ENCODE measurements at regions not wholly inside any gene's neighbourhood (a gene's known extent, or its start where the extent isn't known, plus 50 kb on each side); places are given as distances from the start of the nearest gene placed in this dataset.

- Histone ChIP-seq H3K4me3 (ENCODE audit: low read depth, low read length) (no peak overlapping the region), H3K9me3 (ENCODE audit: control insufficient read depth, insufficient read depth, low read length) (peaks cover 46% of the 10 kb centered on the region), H3K27me3 (ENCODE audit: control insufficient read depth, insufficient read depth, low read length) (no peaks in the 10 kb centered on the region), H3K27ac (ENCODE audit: low read depth, low read length) (no peak overlapping the region)
- ChIA-PET CTCF (interaction anchor here (0.6 kb wide), 1 partner anchor 890 kb away, joined by 6 read pairs; no protein-coding TSS in a partner anchor), POLR2A (no interaction called here)
- no peak for DNase-seq (ENCODE audit: low read depth, low spot score)
- TF ChIP-seq, protein P1, sequence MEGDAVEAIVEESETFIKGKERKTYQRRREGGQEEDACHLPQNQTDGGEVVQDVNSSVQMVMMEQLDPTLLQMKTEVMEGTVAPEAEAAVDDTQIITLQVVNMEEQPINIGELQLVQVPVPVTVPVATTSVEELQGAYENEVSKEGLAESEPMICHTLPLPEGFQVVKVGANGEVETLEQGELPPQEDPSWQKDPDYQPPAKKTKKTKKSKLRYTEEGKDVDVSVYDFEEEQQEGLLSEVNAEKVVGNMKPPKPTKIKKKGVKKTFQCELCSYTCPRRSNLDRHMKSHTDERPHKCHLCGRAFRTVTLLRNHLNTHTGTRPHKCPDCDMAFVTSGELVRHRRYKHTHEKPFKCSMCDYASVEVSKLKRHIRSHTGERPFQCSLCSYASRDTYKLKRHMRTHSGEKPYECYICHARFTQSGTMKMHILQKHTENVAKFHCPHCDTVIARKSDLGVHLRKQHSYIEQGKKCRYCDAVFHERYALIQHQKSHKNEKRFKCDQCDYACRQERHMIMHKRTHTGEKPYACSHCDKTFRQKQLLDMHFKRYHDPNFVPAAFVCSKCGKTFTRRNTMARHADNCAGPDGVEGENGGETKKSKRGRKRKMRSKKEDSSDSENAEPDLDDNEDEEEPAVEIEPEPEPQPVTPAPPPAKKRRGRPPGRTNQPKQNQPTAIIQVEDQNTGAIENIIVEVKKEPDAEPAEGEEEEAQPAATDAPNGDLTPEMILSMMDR (IDR thresholded peaks at IDR 0.05; ENCODE audit: low read depth, low read length) = no peak
Measured at GRCh38 chr12:130246560-130246959, 84.3 kb downstream of the FZD10 start.

DNA sequence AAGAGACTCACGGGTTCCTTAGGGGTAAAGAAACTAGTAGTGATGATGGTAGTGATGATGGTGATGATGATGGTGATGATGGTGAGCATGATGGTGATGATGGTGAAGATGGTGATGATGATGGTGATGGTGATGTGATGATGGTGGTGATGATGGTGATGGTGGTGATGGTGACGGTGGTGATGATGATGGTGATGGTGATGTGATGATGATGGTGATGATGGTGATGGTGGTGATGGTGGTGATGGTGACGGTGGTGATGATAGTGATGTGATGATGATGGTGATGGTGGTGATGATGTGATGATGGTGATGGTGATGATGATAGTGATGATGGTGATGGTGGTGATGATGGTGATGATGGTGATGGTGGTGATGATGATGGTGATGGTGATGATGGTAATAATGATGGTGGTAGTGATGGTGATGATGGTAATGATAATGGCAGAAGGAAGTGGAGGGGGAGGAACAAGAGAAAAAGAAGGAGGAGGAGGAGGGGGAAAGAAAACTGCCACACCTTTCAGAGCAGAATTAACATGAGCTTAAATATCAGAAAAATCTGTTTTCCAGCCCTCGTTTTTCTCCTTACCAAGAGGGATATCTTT, 85.5 kb downstream of the FZD10 start:
- TF ChIP-seq, protein P1 (IDR thresholded peaks at IDR 0.05; ENCODE audit: low read depth, low read length) = no peak
- Histone ChIP-seq H3K9me3 (ENCODE audit: control insufficient read depth, insufficient read depth, low read length) (peaks cover 43% of the 10 kb centered on the region), H3K27ac (ENCODE audit: low read depth, low read length) (no peak overlapping the region), H3K27me3 (ENCODE audit: control insufficient read depth, insufficient read depth, low read length) (no peaks in the 10 kb centered on the region), H3K4me3 (ENCODE audit: low read depth, low read length) (no peak overlapping the region)
- DNase-seq (ENCODE audit: low read depth, low spot score) = no peak
- ChIA-PET CTCF (no interaction called here), POLR2A (no interaction called here)

DNA sequence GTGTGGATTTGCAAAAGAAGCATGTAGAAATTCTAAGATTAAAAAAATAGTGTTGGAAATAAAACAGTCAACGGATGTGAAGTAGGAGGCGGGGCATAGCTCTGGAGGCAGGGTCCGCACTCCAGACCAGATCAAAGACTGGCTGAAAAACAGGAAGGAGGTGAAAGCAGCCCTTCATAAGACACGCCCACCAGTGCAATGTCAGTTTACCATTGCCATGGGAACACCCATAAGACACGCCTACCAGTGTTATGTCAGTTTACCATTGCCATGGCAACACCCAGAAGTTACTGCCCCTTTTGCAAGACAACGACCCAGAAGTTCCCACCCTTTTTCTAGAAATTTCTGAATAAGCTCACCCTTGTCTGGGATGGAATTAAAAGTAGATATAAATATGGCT, 87.1 kb downstream of the FZD10 start:
- Histone ChIP-seq H3K4me3 (ENCODE audit: low read depth, low read length) (no peak overlapping the region), H3K27ac (ENCODE audit: low read depth, low read length) (no peak overlapping the region), H3K9me3 (ENCODE audit: control insufficient read depth, insufficient read depth, low read length) (peaks cover 48% of the 10 kb centered on the region), H3K27me3 (ENCODE audit: control insufficient read depth, insufficient read depth, low read length) (no peaks in the 10 kb centered on the region)
- DNase-seq (ENCODE audit: low read depth, low spot score) = no peak
- ChIA-PET POLR2A (no interaction called here), CTCF (no interaction called here)
- TF ChIP-seq, protein P1 (IDR thresholded peaks at IDR 0.05; ENCODE audit: low read depth, low read length) = no peak

DNA sequence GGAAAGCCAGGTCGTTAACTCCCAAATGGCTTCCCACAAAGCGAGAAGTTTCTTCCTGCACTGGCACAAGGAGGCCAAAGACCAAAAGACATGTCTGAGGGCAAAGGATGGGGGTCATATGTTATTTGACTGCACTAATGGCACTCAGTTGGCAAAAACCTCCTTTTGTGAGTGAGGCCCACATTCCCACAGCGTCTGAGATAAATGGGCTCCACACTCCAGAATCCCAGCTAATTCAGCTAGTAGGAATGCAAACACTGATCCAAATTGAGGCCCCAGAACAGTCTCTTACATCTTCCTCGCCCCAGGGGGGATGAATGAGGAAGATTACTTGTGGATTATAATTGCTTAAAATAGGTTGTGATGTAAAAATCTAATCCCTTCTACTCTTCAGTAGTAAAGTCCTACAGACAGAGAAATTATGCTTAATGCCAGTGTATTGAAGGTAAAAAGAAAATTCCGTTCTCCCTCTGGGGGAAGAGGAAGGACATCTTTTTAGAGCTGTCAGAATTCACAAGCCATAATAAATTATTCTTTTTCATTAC, 86.4 kb upstream of the PIWIL1 start:
- no peaks in the 10 kb centered on the region for H3K27me3 ChIP-seq (ENCODE audit: control insufficient read depth, insufficient read depth, low read length)
- CTCF ChIA-PET = no interaction called here
- no peak overlapping the region for H3K27ac ChIP-seq (ENCODE audit: low read depth, low read length)
- H3K4me3 ChIP-seq (ENCODE audit: low read depth, low read length) = no peak overlapping the region
- peaks cover 55% of the 10 kb centered on the region for H3K9me3 ChIP-seq (ENCODE audit: control insufficient read depth, insufficient read depth, low read length)
- DNase-seq (ENCODE audit: low read depth, low spot score) = no peak
- POLR2A ChIA-PET = no interaction called here
- TF ChIP-seq, protein P1 (IDR thresholded peaks at IDR 0.05; ENCODE audit: low read depth, low read length) = no peak

GRCh38 chr12:130253866-130254265, 83.8 kb upstream of the PIWIL1 start:
- H3K4me3 ChIP-seq (ENCODE audit: low read depth, low read length) = no peak overlapping the region
- H3K27ac ChIP-seq (ENCODE audit: low read depth, low read length) = no peak overlapping the region
- H3K27me3 ChIP-seq (ENCODE audit: control insufficient read depth, insufficient read depth, low read length) = no peaks in the 10 kb centered on the region
- CTCF ChIA-PET = no interaction called here
- peaks cover 65% of the 10 kb centered on the region for H3K9me3 ChIP-seq (ENCODE audit: control insufficient read depth, insufficient read depth, low read length)
- POLR2A ChIA-PET = no interaction called here
- TF ChIP-seq, protein P1 (IDR thresholded peaks at IDR 0.05; ENCODE audit: low read depth, low read length) = no peak
- no peak for DNase-seq (ENCODE audit: low read depth, low spot score)

Data from AG04450 (cell line).